B cell (primary cell): ENCODE measurements at regions not wholly inside any gene's neighbourhood (a gene's known extent, or its start where the extent isn't known, plus 50 kb on each side); places are given as distances from the start of the nearest gene placed in this dataset.

Experiments
- CTCF ChIP-seq: fragments of 200-600 bp; IDR thresholded peaks from one replicate; pipeline ENCODE4 v1.8.0; 2022; ENCODE audit warnings: antibody characterized with exemption, mild to moderate bottlenecking
- EZH2 ChIP-seq: IDR thresholded peaks from 2 replicates; pipeline ENCODE4 v1.6.1; 2012; ENCODE audit warnings: borderline replicate concordance, low read depth, mild to moderate bottlenecking, moderate library complexity, low read length; ENCODE audit not compliant: insufficient read depth, poor library complexity, severe bottlenecking

GRCh38 chr13:64684685-64685431 lies 2545.3 kb downstream of the PCDH9 start:
- no peak for TF ChIP-seq CTCF
- no peak for TF ChIP-seq EZH2
